Mucosa of descending colon (tissue), 3 donors: ENCODE measurements at regions not wholly inside any gene's neighbourhood (a gene's known extent, or its start where the extent isn't known, plus 50 kb on each side); places are given as distances from the start of the nearest gene placed in this dataset.

Experiments
- ATAC-seq: fragments of 200-7000 bp; cut with Tn5 transposase; one replicate; pipeline ENCODE4 v1.9.1; 2020; ENCODE audit warnings: mild to moderate bottlenecking, moderate library complexity
- DNase-seq, 3 donors: peaks; one replicate each; pipeline ENCODE4 v3.0.0-alpha.2; 2020
- H3K36me3 ChIP-seq: fragments of 200-600 bp; one replicate; pipeline ENCODE4 v1.8.0; 2021; ENCODE audit warnings: low read depth, mild to moderate bottlenecking
- H3K4me1 ChIP-seq: fragments of 200-600 bp; one replicate; pipeline ENCODE4 v1.8.0; 2021; ENCODE audit warnings: low read depth, mild to moderate bottlenecking
- H3K4me3 ChIP-seq: fragments of 200-600 bp; one replicate; pipeline ENCODE4 v1.8.0; 2021; ENCODE audit warnings: mild to moderate bottlenecking
- H3K9me3 ChIP-seq: fragments of 200-600 bp; one replicate; pipeline ENCODE4 v1.8.0; 2021; ENCODE audit warnings: mild to moderate bottlenecking
- intact Hi-C, 2 donors: fragments of 100-400 bp; cut with DNase I in 1 of 2; cut with micrococcal nuclease in 1 of 2; formaldehyde crosslinking; loops; one replicate each; pipeline versions ENCODE4 v1.11.0 to v1.11.1; 2022; cut with DNase I, micrococcal nuclease
- TF ChIP-seq, protein P1 (sequence below): fragments of 200-600 bp; IDR thresholded peaks from one replicate; pipeline ENCODE4 v1.8.0; 2022; ENCODE audit warnings: antibody characterized with exemption, mild to moderate bottlenecking
- donor health status: DM: no; HTN: no; CAD: no; lungs with moderate emphysema.
- donor health status: DM: no; HTN: no; CAD: no.
- donor health status: DM: no; HTN: yes; CAD: no.

DNA sequence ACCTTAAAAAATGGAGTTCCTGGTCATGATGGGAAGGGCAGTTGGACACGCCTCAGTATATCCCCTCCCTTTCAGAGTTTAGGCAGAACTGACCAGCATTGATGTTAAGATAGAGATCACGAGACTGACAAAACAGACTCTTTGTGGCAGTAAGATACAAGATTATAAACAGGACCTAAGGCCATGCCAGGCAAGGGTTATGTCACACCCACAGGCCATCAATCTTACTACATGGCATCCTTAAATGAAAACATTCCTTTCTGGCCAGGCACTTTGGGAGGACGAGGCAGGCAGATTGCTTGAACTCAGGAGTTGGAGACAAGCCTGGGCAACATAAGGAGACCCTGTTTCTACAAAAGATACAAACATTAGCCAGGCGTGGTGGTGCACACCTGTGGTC lies 129.3 kb upstream of the MLN start:
- Histone ChIP-seq H3K9me3 (no peaks in the 10 kb centered on the region), H3K4me1 (no peaks in the 10 kb centered on the region), H3K4me3 (no peak overlapping the region), H3K36me3 (no peaks in the 10 kb centered on the region)
- intact Hi-C loops, result no loop called here
- TF ChIP-seq, protein P1, sequence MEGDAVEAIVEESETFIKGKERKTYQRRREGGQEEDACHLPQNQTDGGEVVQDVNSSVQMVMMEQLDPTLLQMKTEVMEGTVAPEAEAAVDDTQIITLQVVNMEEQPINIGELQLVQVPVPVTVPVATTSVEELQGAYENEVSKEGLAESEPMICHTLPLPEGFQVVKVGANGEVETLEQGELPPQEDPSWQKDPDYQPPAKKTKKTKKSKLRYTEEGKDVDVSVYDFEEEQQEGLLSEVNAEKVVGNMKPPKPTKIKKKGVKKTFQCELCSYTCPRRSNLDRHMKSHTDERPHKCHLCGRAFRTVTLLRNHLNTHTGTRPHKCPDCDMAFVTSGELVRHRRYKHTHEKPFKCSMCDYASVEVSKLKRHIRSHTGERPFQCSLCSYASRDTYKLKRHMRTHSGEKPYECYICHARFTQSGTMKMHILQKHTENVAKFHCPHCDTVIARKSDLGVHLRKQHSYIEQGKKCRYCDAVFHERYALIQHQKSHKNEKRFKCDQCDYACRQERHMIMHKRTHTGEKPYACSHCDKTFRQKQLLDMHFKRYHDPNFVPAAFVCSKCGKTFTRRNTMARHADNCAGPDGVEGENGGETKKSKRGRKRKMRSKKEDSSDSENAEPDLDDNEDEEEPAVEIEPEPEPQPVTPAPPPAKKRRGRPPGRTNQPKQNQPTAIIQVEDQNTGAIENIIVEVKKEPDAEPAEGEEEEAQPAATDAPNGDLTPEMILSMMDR, result no peak
- ATAC-seq (no peak), DNase-seq (no peak)

DNA sequence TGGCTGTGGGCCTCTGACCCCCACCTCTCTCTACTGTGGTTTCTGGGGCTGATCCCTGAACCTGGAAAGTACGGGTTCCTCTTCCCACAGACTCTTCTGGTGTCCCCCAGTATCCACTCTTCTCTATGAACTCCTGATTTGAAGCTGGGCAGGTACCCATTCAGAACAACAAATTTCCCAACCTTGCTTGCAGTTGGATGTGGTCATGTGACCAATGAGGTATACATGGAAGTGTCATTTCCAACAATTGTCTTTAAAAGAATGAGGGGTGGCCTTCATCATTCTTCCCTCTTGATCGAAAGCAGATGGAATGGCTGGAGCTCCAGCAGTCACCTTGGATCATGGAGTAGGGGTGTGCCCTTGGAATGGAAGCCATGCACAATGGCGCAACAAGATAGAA lies 128.0 kb upstream of the MLN start:
- intact Hi-C loops, result no loop called here
- no peaks in the 10 kb centered on the region for H3K4me1 ChIP-seq
- no peaks in the 10 kb centered on the region for H3K36me3 ChIP-seq
- H3K4me3 ChIP-seq, result no peak overlapping the region
- TF ChIP-seq, protein P1, result no peak
- no peaks in the 10 kb centered on the region for H3K9me3 ChIP-seq
- ATAC-seq (no peak), DNase-seq (no peak)

DNA sequence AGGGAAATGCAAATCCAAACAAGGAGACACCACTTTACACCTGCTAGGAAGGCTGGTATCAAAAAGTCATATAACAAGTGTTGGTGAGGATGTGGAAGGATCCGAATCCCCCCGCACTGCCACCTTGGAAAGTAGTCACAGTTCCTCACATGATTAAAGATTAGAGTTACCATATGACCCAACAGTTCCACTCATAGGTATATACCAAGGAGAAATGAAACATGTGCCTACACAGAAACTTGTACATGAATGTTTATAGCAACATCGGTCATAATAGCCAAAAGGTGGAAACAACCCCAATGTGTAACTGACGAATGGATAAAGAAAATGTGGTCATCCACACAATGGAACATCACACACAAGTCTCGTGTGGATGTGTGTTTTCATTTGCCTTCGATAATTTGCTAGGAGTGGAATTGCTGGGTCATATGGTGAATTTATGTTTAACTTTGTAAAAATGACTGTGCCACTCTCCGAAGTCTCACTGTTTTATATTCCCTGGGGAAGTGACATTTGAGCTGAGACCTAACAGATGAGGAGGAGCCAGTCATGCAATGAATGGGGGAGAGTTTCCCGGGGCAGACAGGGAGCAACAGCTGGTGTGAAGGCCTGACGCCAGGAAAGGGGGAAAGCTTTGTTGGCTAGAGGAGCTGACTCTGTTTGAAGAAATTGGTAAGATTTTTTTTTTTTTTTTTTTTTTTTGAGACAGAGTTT lies 125.9 kb upstream of the MLN start:
- intact Hi-C loops, result no loop called here
- Histone ChIP-seq H3K36me3 (no peaks in the 10 kb centered on the region), H3K4me1 (no peaks in the 10 kb centered on the region), H3K4me3 (no peak overlapping the region), H3K9me3 (no peaks in the 10 kb centered on the region)
- ATAC-seq (no peak), DNase-seq (peak in 1 of 3 donors; percentile 30)
- TF ChIP-seq, protein P1, result no peak

DNA sequence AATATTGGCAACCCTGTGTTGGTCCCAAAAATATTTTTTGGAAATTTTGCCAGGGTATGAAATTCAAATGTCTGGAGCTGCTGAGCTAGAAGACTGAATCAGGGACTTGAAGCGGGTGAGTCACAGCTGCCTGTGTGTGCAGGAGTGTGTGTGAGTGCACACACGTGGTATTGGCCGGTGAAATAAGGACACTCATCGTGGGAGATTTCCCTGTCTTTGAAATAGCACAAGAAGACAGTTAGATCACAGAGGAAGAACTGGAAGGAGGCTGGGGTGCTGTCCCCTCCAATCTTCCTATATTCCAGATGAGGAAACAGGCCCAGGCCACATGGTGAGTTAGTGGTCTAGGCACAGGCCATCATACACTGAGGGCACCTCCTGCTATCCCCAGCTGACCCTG lies 123.8 kb upstream of the MLN start:
- no peaks in the 10 kb centered on the region for H3K9me3 ChIP-seq
- no peaks in the 10 kb centered on the region for H3K36me3 ChIP-seq
- H3K4me3 ChIP-seq, result no peak overlapping the region
- intact Hi-C loops, result no loop called here
- TF ChIP-seq, protein P1, result no peak
- DNase-seq (no peak), ATAC-seq (no peak)
- no peaks in the 10 kb centered on the region for H3K4me1 ChIP-seq

DNA sequence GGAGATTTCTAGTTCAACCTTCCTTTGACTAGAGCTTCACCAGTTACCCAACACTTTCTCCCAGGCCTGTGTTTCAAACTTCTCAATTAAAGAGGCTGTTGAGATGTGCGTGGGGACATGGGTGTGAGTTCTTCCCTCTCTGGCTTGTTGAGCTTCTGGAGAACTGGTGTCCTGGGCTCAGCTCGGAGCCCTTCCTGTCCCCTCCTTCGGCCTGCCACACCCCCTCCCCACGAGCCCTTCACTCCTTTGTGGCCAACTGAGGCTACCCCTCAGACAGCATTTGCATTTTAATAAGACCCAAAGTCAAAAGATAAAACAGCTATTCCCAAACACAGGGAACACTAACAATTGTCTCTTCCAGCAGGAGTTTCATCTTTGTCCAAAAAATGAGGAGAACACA lies 123.3 kb upstream of the MLN start:
- no peak for DNase-seq
- Histone ChIP-seq H3K36me3 (no peaks in the 10 kb centered on the region), H3K4me3 (no peak overlapping the region), H3K4me1 (no peaks in the 10 kb centered on the region), H3K9me3 (no peaks in the 10 kb centered on the region)
- no peak for ATAC-seq
- TF ChIP-seq, protein P1, result no peak
- intact Hi-C loops, result no loop called here

DNA sequence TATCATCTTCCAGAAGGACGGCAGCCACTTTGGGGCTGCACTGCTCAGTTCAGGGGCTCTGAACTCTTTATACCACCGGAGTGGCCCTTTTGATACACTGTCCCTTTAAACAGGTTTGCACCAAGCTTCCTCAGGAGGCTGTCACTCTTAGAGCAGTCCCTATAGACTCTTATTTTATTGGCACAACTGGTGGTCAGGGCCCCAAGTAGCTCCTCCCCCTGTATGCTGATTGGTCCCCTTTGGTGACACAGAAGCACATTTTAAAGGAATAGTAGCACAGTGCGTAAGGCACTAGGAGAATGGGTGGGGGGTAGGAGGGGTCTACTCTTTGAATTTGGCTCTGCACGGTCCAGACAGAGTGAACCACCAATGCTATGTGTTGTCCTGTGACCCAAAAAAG lies 122.6 kb upstream of the MLN start:
- Histone ChIP-seq H3K9me3 (no peaks in the 10 kb centered on the region), H3K36me3 (no peaks in the 10 kb centered on the region), H3K4me3 (no peak overlapping the region), H3K4me1 (no peaks in the 10 kb centered on the region)
- TF ChIP-seq, protein P1, result no peak
- ATAC-seq (peak; percentile 55), DNase-seq (no peak)
- intact Hi-C loops, result no loop called here
